Breast epithelium (tissue), 4 donors: ENCODE measurements at regions not wholly inside any gene's neighbourhood (a gene's known extent, or its start where the extent isn't known, plus 50 kb on each side); places are given as distances from the start of the nearest gene placed in this dataset.

ENCODE experiments used
- DNase-seq, 2 donors: peaks; one replicate each; pipeline ENCODE4 v3.0.0-alpha.2; 2019; ENCODE audit warnings: low spot score in 2 of 2
- H3K27ac ChIP-seq, 2 donors: fragments of 200-600 bp; sonication (generic) in 1 of 2; one replicate each; pipeline ENCODE4 v1.5.1; 2016 to 2019; ENCODE audit warnings: mild to moderate bottlenecking in 1 of 2
- H3K27me3 ChIP-seq, 2 donors: fragments of 200-600 bp; sonication (generic) in 1 of 2; one replicate each; pipeline versions ENCODE4 v1.5.1 to v1.6.0; 2017 to 2019; ENCODE audit warnings: control low read depth in 1 of 2, mild to moderate bottlenecking in 1 of 2
- H3K36me3 ChIP-seq: fragments of 200-600 bp; one replicate; pipeline ENCODE4 v1.5.1; 2019
- H3K4me1 ChIP-seq, 2 donors: fragments of 200-600 bp; sonication (generic); one replicate each; pipeline ENCODE4 v1.5.1; 2016 to 2019; ENCODE audit warnings: control low read depth in 1 of 2
- H3K4me3 ChIP-seq, 3 donors: fragments of 200-600 bp; sonication (generic); 1 replicate in 2 of 3; 2 replicates in 1 of 3; pipeline ENCODE4 v1.5.1; 2016 to 2019; ENCODE audit warnings: mild to moderate bottlenecking in 3 of 3, moderate library complexity in 2 of 3
- H3K9me3 ChIP-seq, 2 donors: fragments of 200-600 bp; sonication (generic) in 1 of 2; one replicate each; pipeline ENCODE4 v1.5.1; 2016 to 2019; ENCODE audit warnings: control low read depth in 1 of 2
- POLR2A ChIP-seq: fragments of 450-650 bp; IDR thresholded peaks from one replicate; pipeline ENCODE4 v1.6.1; 2016; ENCODE audit warnings: antibody characterized with exemption, mild to moderate bottlenecking, moderate library complexity
- POLR2AphosphoS5 ChIP-seq, 3 donors: sonication (generic); formaldehyde crosslinking; IDR thresholded peaks; one replicate each; pipeline ENCODE4 v1.6.1; 2017; ENCODE audit warnings: antibody characterized with exemption in 3 of 3
- intact Hi-C: fragments of 100-400 bp; cut with DNase I; formaldehyde crosslinking; loops from one replicate; pipeline ENCODE4 v1.15.1; 2023; ENCODE audit warnings: low total_unique reads
- TF ChIP-seq, protein P1 (sequence below), 3 donors: fragments of 450-650 bp; IDR thresholded peaks; one replicate each; pipeline ENCODE4 v1.5.1; 2016 to 2017; ENCODE audit warnings: antibody characterized with exemption in 3 of 3, mild to moderate bottlenecking in 3 of 3, moderate library complexity in 3 of 3

DNA sequence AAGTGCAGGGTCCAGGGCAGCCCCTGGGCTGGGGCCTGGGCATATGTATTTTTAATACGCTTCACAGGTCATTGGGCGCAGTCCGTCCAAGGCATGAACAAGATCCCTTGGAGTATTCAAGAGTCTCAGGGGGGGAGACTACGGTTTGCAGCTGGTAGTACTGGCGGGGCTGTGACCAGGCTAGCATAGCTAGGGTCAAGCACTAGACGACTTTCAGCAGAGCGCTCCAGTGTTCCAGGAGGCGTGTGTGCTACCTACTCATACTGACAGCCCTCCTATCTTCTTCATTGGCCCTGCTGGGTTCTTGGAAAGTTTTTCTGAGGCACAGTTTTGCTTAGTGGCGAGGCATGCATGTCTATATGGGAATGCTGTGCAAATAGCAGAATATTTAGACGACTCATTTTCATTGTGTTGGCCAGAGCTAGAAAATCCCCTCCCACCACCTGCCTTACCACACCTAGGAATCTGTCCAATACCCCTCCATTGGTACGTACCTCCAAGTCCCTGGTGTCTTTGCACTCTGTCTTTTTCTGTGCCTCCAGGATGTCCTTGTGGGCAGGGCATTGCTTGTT lies 68.2 kb downstream of the GLI2 start:
- DNase-seq = no peak
- H3K4me3 ChIP-seq = no peak overlapping the region
- no peaks in the 10 kb centered on the region for H3K4me1 ChIP-seq
- no peaks in the 10 kb centered on the region for H3K27me3 ChIP-seq
- TF ChIP-seq POLR2A (no peak), POLR2AphosphoS5 (IDR thresholded peaks at IDR 0.05) (no peak)
- TF ChIP-seq, protein P1, sequence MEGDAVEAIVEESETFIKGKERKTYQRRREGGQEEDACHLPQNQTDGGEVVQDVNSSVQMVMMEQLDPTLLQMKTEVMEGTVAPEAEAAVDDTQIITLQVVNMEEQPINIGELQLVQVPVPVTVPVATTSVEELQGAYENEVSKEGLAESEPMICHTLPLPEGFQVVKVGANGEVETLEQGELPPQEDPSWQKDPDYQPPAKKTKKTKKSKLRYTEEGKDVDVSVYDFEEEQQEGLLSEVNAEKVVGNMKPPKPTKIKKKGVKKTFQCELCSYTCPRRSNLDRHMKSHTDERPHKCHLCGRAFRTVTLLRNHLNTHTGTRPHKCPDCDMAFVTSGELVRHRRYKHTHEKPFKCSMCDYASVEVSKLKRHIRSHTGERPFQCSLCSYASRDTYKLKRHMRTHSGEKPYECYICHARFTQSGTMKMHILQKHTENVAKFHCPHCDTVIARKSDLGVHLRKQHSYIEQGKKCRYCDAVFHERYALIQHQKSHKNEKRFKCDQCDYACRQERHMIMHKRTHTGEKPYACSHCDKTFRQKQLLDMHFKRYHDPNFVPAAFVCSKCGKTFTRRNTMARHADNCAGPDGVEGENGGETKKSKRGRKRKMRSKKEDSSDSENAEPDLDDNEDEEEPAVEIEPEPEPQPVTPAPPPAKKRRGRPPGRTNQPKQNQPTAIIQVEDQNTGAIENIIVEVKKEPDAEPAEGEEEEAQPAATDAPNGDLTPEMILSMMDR (IDR thresholded peaks at IDR 0.05) = no peak
- intact Hi-C loops = no loop called here
- no peak overlapping the region for H3K27ac ChIP-seq
- no peaks in the 10 kb centered on the region for H3K36me3 ChIP-seq
- no peaks in the 10 kb centered on the region for H3K9me3 ChIP-seq

DNA sequence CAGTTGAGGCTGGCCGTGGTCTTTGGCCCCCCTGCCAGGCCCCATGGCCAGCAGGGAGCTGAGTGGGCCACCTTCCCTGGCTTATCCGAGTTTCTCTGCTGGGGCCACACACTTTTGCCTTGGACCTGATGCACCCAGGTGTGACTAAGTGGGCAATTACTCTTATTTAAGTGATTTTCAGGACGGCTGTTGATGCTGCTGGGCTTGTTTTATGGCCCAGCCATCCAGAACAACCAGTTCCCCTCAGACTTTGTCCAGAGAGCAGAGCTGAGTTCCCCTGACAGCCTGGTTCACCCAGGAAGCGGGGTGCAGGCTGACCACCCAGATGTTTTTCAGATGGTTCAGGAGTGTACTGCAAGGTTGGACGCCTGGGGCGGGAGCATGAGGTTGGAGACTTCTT lies 68.8 kb downstream of the GLI2 start:
- Histone ChIP-seq H3K27ac (no peak overlapping the region), H3K4me1 (no peaks in the 10 kb centered on the region)

DNA sequence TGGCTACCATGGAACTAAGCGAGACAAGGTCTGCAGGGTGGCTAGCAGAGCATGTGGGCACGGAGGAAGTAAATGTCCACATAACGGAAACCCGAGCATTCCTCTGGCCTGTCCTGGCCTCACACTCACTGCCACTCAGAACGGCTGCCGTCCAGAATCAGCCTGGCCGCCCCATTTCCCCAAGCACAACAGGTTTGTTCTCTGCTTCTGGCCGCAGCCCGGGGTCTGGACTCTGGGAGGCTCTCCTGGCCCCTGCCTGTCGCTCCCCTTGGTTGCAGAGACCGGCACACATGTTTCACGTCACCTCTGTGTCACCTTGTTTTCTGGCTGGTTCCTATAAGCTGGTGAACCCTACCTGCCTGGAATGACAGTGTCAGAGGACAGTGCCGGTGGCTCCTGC lies 69.3 kb downstream of the GLI2 start:
- DNase-seq = no peak
- intact Hi-C loops = loop anchor here (5.0 kb wide), 1 partner anchor 1407 kb away; no protein-coding TSS in a partner anchor
- no peaks in the 10 kb centered on the region for H3K4me1 ChIP-seq
- H3K36me3 ChIP-seq = no peaks in the 10 kb centered on the region
- TF ChIP-seq, protein P1 (IDR thresholded peaks at IDR 0.05) = no peak
- TF ChIP-seq POLR2AphosphoS5 (IDR thresholded peaks at IDR 0.05) = no peak
- no peak for TF ChIP-seq POLR2A
- H3K27me3 ChIP-seq = no peaks in the 10 kb centered on the region
- H3K9me3 ChIP-seq = no peaks in the 10 kb centered on the region
- H3K4me3 ChIP-seq = no peak overlapping the region
- no peak overlapping the region for H3K27ac ChIP-seq

More for the DNA sequence above, 68.8 kb downstream of the GLI2 start:
- Histone ChIP-seq H3K9me3 (no peaks in the 10 kb centered on the region), H3K36me3 (no peaks in the 10 kb centered on the region), H3K4me3 (no peak overlapping the region), H3K27me3 (no peaks in the 10 kb centered on the region)
- DNase-seq = no peak
- TF ChIP-seq, protein P1 (IDR thresholded peaks at IDR 0.05) = no peak
- TF ChIP-seq POLR2A (no peak), POLR2AphosphoS5 (IDR thresholded peaks at IDR 0.05) (no peak)
- intact Hi-C loops = no loop called here

DNA sequence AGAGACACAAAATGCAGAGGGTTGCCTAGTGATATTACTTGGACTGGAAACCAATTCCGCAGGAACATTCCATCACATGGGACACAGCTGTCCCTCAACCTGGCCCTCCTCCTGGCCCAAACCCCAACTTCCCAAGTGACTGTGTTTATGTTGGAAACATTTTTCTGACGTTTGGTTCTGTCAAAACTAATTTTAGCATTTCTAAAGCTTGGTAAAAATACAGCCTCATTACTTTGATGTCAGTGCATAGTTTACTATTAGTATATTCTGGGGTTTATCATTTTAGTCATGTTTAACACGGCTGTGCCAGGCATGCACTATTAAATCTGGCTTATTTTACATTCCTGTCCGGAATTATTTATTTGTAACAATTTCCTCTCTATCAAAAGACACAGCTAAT lies 69.9 kb downstream of the GLI2 start:
- Histone ChIP-seq H3K36me3 (no peaks in the 10 kb centered on the region), H3K4me1 (no peaks in the 10 kb centered on the region), H3K27me3 (no peaks in the 10 kb centered on the region), H3K9me3 (no peaks in the 10 kb centered on the region), H3K4me3 (no peak overlapping the region), H3K27ac (no peak overlapping the region)
- no peak for DNase-seq
- TF ChIP-seq POLR2A (no peak), POLR2AphosphoS5 (IDR thresholded peaks at IDR 0.05) (no peak)
- TF ChIP-seq, protein P1 (IDR thresholded peaks at IDR 0.05) = no peak
- intact Hi-C loops = loop anchor here (5.0 kb wide), 1 partner anchor 1407 kb away; no protein-coding TSS in a partner anchor

DNA sequence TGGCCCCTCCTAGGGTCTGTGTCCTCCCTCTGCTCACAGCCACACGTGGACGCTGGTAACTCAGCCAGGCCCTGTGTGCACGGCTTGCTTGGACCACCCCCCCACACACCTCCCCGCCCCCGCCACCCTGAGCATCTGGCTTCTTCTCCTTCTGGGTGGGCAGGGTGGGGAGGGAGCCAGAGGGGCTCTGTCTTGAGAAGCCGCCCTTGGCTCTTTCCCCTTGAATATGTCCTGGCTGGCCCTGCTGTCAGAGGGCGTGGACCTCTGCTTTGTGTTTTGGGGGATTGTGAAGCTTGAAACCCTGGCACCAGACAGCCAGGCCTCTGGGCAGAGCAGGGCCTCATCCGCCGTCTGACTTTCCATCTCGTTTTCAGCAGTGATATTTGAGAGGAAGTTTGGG lies 72.1 kb downstream of the GLI2 start:
- no peaks in the 10 kb centered on the region for H3K4me1 ChIP-seq
- no peak for DNase-seq
- no peaks in the 10 kb centered on the region for H3K9me3 ChIP-seq
- H3K27ac ChIP-seq = no peak overlapping the region
- intact Hi-C loops = loop anchor here (5.0 kb wide), 1 partner anchor 1405 kb away; no protein-coding TSS in a partner anchor
- TF ChIP-seq POLR2A = no peak
- TF ChIP-seq, protein P1 (IDR thresholded peaks at IDR 0.05) = no peak
- TF ChIP-seq POLR2AphosphoS5 (IDR thresholded peaks at IDR 0.05) = no peak
- H3K36me3 ChIP-seq = no peaks in the 10 kb centered on the region
- no peaks in the 10 kb centered on the region for H3K27me3 ChIP-seq
- no peak overlapping the region for H3K4me3 ChIP-seq
